Sigmoid colon (tissue), 4 donors: ENCODE measurements at regions not wholly inside any gene's neighbourhood (a gene's known extent, or its start where the extent isn't known, plus 50 kb on each side); places are given as distances from the start of the nearest gene placed in this dataset.

ENCODE experiments used
- CTCF ChIP-seq, 4 experiments: fragments of 450-650 bp in 3 of 4; fragments of 200-600 bp in 1 of 4; IDR thresholded peaks; one replicate each; pipeline ENCODE4 v1.5.1; 2016 to 2019; ENCODE audit warnings: antibody characterized with exemption in 4 of 4, mild to moderate bottlenecking in 3 of 4, moderate library complexity in 2 of 4
- EP300 ChIP-seq, 4 donors: sonication (generic); formaldehyde crosslinking; IDR thresholded peaks; one replicate each; pipeline ENCODE4 v1.6.1; 2017; ENCODE audit warnings: antibody characterized with exemption in 4 of 4
- POLR2A ChIP-seq, 2 donors: fragments of 450-650 bp; IDR thresholded peaks; one replicate each; pipeline ENCODE4 v1.6.1; 2016; ENCODE audit warnings: antibody characterized with exemption in 2 of 2, mild to moderate bottlenecking in 2 of 2, moderate library complexity in 2 of 2
- POLR2AphosphoS5 ChIP-seq, 4 donors: sonication (generic); formaldehyde crosslinking; IDR thresholded peaks; one replicate each; pipeline ENCODE4 v1.6.1; 2017; ENCODE audit warnings: antibody characterized with exemption in 4 of 4

- TF ChIP-seq POLR2AphosphoS5 (IDR thresholded peaks at IDR 0.05) (no peak), CTCF (IDR thresholded peaks at IDR 0.05) (no peak), POLR2A (IDR thresholded peaks at IDR 0.05) (no peak), EP300 (IDR thresholded peaks at IDR 0.05) (no peak)
Observed at GRCh38 chr19:31749231-31749630, 400.0 kb upstream of the TSHZ3 start.
